HG03558 (cell line): ENCODE measurements at regions not wholly inside any gene's neighbourhood (a gene's known extent, or its start where the extent isn't known, plus 50 kb on each side); places are given as distances from the start of the nearest gene placed in this dataset.
"Not testable (repeated sequence)": the region's sequence is repeated elsewhere in the genome, so short reads cannot be mapped to it uniquely, and the experiment has no call there.

Experiments used
- ATAC-seq: cut with Tn5 transposase; IDR thresholded peaks from one replicate; pipeline ENCODE4 v1.9.1; 2021; ENCODE audit warnings: moderate number of reproducible peaks; ENCODE audit not compliant: unreplicated experiment; ENCODE audit errors: extremely low read depth

DNA sequence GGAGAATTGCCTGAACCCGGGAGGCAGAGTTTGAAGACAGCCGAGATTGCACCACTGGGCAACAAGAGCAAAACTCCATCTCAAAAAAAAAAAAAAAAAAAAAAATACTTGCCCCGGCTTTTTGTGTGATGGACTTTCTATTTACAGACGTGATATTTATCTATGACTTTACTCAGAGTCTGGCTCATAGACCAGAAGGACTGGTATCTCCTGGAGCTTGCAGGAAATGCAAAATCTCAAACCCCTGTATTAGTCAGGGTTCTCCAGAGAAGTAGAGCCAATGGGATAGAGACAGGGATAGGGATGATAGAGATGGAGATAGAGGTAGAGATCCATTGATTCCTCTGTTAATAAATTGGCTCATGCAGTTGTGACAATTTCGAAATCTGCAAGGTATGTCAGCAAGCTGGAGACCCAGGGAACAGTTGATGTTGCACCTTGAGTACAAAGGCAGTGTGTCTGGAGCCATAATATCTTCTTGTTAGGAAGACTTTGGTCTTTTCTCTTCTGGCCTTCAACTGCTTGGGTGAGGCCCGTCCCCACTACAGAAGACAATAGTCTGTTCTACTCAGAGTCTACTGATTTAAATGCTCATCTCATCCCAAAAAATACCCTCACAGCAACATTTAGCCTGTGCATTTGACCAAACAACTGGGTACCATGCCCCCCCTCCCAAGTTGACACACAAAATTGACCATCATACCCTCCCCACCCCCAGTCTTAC, 195.4 kb upstream of the MSX2 start:
- no peak for ATAC-seq

DNA sequence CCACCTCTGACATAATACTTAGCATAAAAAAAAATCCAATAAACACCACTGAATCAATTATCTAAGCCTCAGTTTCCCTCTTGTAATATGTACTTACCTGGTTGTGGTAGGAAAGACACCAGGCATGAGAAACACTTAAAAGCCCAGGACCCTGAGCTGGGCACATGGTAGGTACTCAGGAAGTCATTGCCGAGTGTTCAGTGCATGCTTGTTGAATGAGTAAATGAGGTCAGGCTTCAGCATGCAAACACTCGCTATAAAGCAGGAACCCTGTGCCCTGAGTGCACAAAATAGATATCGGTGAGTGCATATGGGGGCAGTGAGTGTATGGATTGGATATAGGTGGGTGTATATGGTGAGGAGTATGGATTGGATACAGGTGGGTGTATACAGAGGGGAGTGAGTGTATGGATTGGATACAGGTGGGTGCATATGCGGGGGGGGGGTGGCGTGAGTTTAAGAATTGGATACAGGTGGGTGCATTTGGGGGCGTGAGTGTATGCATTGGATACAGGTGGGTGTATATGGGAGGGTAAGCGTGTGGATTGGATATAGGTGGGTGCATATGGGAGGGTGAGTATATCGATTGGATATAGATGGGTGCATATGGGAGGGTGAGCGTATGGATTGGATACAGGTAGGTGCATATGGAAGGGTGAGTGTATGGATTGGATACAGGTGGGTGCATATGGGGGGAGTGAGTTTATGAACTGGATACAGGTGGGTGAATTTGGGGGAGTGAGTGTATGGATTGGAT, 194.3 kb upstream of the MSX2 start:
- ATAC-seq: no peak

GRCh38 chr5:174531782-174532191, 192.6 kb upstream of the MSX2 start:
- ATAC-seq: no peak

GRCh38 chr5:174532455-174533453, 191.6 kb upstream of the MSX2 start:
- no peak for ATAC-seq

DNA sequence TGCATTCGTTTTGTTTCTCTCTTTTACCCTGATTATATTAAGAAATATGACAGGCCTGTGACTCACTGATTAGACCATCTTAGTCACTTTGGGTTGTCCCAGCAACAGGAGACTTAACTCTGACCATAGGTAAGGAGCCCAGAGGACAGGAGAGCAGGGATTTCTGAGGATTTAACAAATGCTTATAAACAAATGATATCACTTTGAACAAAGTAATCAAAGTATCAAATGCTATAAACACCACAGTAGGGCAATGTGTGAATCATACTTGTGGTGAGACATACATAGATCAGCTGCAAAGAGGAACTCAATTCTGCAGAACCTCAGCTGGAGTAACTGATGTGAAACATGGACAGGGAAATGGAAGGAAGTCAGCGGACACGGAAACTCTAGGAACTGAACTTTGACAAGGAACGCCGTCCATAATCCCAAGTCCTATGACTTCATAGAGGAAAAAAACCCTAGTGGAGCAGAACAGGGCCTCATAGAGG, 190.6 kb upstream of the MSX2 start:
- no peak for ATAC-seq

DNA sequence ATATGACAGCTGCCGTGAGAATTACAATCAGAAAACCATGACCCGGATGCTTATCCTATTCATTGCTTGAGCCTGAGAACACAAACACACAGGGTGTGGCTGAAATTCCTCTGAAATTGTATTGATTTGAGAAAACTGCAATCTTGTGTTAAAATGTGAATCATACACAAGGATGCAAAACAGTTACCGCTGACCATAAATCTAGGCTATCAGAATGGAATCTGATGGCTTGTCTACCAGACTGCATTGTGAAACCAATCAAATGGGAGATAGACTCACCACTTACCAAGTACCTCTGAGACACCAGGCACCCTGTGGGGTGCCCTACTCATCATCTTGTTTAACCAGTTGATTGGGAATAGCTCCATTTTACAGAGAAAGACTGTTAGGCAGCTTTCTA, 188.7 kb upstream of the MSX2 start:
- no peak for ATAC-seq

- ATAC-seq: not testable (repeated sequence)
Observed at GRCh38 chr5:174539823-174540222, 184.6 kb upstream of the MSX2 start.

- no peak for ATAC-seq
Observed at GRCh38 chr5:174542037-174542436, 182.3 kb upstream of the MSX2 start.

- no peak for ATAC-seq
Observed at GRCh38 chr5:174542471-174542870, 181.9 kb upstream of the MSX2 start.

- no peak for ATAC-seq
Observed at GRCh38 chr5:174545926-174546325, 178.5 kb upstream of the MSX2 start.

DNA sequence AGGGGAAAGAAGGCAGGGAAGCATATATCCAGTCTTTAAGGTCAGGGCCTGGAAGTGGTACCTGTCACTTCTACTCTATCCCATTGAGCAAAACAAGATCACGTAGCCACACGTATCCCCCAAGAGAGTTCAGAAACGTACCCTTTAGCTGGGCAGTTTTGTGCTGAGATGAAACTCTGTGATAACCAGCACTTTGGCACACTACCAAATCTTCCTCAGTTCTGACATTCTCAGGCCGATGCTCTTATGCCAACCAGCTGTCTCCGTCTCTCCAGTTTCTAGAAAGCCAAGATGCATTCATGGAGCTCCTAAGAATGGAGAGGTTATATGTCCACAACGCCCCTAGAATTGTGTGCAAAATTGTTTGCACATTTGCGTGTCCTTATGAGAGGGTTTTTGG, 176.6 kb upstream of the MSX2 start:
- no peak for ATAC-seq

GRCh38 chr5:174549254-174549653, 175.1 kb upstream of the MSX2 start:
- ATAC-seq: no peak

- no peak for ATAC-seq
Observed at GRCh38 chr5:174550026-174550425, 174.4 kb upstream of the MSX2 start.

DNA sequence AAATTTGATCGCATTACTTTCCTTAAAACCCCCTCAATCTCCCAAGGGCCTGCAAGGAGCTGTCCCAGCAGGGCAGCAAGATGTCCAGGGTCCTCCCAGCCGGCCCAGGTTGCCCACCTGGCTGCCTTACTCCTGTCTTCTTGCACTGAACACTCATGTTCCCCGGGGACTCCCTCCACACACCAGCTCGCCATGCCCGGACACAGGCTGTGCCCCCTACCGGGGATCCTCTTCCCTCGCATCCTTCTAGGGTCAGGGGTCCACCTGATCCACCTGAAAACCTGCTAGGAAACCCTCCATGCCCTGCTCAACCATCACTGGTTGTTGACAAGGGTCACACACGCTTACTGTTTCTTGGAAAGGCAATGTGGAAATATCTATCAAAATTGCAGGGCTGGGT, 172.0 kb upstream of the MSX2 start:
- ATAC-seq: no peak

- no peak for ATAC-seq
Observed at GRCh38 chr5:174553556-174553955, 170.8 kb upstream of the MSX2 start.

DNA sequence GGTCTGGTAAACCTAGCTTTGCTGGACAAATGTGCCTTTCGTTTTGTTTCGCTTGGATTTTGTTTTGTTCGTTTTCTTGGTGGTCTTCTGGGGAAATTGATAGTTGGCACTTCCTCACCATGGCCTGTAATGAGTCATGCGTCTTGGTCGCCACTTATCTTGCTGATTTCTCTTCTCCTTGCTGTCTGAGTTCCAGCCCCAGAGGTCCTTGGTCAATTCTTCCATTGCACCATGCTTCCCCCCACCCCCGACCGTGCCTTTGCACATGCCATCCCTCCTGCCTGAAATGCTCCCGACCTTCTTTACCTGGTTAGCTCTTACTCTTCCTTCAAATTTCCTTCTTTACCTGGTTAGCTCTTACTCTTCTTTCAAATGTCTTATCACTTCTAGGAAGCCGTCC, 168.7 kb upstream of the MSX2 start:
- ATAC-seq: no peak

GRCh38 chr5:174556756-174557155, 167.6 kb upstream of the MSX2 start:
- ATAC-seq: no peak

DNA sequence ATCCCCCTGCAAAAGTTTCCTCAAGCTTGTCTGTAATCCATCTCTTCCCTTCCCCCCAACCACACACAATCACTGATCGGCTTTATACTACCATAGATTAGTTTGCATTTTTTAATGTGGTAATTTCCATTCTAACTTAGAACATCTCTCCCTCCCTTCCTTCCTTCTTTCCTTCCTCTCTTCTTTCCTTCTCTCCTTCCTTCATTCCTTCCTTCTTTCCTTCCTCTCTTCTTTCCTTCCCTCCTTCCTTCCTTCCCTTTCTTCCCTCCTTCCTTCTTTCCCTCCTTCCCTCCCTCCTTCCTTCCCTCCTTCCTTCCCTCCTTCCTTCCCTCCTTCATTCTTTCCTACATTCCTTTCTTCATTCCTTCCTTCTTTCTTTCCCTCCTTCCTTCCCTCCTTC, 166.2 kb upstream of the MSX2 start:
- no peak for ATAC-seq

GRCh38 chr5:174559141-174559540, 165.2 kb upstream of the MSX2 start:
- ATAC-seq: no peak

- ATAC-seq: no peak
Observed at GRCh38 chr5:174559566-174560090, 164.8 kb upstream of the MSX2 start.
